Posterior cingulate gyrus (tissue), 11 donors: ENCODE measurements at regions not wholly inside any gene's neighbourhood (a gene's known extent, or its start where the extent isn't known, plus 50 kb on each side); places are given as distances from the start of the nearest gene placed in this dataset.

Experiments
- DNase-seq, 10 donors: peaks; one replicate each; pipeline versions ENCODE4 v3.0.0 to v3.0.0-alpha.2; 2020 to 2021; ENCODE audit warnings: mixed read lengths in 3 of 10
- intact Hi-C: fragments of 100-400 bp; cut with DNase I; formaldehyde crosslinking; loops from one replicate; pipeline ENCODE4 v1.15.1; 2023

DNA sequence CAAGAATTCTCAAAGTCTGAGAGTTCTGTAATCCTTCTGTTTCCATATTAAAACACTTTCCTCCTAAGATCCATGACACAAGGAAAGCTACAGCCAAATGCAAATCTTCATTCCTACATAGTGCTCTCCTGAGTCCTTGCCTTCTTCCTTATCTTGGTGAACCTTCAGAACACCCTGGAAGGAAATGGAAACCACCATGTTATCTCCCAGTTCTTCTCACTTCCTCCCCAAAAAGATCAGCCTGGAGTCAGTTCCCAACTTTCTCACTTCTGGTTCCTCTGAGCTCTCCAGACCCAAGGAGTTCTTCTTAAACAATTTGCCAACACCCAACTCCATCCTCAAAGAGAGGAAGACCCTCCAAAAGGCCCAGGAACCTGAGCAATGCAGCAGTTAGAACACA is 193.3 kb upstream of the CCN2 start:
- DNase-seq, result no peak
- intact Hi-C loops, result no loop called here

DNA sequence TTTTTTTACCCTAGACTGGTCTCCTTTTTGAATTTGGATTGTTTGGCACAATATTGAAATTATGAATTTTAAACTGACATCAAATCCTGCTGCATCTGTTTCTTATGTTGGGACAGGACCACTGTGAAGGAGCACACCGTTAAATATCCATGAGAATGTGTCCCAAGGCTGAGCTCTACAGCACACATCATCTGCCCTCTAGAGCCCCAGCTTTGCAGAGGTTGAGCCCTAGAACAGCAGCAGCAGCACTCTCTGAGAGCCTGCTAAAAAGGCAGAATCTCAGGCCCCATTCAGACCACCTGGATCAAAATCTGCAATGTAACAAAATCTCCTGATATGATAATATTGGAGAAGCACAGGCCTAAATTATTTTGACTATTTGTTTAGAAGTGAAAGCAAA is 192.1 kb upstream of the CCN2 start:
- intact Hi-C loops, result no loop called here

DNA sequence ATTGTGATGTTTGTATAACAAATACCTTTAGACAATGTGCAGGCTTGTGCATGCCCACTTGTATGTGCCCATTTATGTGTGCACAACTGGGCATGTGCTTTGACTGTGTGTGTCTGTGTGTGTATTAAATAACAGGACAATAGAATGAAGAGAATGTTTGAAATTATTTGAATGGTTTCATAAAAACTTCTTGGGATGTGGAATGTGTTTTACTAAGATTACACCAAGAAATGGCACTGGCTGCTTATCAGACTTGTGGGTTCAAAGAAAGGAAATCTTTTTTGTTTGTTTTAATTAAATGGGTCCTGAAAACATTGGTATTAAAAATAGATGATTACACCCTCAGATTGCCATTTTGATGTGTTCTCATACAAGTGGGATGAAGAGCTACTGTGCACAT is 191.6 kb upstream of the CCN2 start:
- intact Hi-C loops, result no loop called here
- DNase-seq, result no peak

More for the DNA sequence above, 192.1 kb upstream of the CCN2 start:
- DNase-seq, result no peak

DNA sequence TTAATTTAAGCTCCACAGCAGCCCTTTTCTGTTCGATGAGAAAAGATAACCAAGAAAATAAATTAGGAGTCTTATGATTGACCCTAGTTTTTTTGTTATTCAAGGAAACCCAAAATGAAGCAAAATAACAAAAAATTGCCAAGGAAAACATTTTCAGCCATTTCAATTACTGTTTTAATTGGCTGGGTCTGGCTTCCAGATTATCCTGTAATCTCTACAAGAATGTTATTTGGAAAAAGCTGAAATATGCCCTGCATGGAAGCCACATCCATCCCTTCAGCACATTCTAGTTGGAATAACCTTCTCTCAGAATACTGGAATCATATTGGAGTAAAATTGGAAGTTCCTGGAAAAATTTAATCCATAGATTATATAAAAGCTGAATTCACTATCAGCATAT is 191.1 kb upstream of the CCN2 start:
- intact Hi-C loops, result no loop called here
- DNase-seq, result no peak

DNA sequence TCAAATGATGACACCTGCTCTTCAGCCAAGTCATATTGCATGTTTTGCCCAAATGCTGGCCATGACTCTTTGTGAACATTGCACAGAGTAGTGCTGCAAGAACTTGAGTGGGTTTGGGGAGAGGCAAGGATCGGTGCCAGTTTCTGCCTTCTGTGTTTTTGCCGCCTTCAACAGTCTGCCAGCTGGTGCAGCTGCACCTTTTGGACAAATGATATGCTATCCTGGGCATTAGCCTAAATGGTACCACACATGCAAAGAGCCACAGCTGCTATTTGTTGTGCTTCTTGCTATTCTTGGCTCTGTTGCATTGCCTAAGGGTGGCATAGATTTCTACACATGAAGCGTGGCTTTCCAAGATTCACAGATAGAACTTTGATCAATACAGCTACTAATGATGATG is 189.0 kb upstream of the CCN2 start:
- DNase-seq, result peak in 4 of 10 donors; percentile 16 to 77 (median 74)
- intact Hi-C loops, result no loop called here

DNA sequence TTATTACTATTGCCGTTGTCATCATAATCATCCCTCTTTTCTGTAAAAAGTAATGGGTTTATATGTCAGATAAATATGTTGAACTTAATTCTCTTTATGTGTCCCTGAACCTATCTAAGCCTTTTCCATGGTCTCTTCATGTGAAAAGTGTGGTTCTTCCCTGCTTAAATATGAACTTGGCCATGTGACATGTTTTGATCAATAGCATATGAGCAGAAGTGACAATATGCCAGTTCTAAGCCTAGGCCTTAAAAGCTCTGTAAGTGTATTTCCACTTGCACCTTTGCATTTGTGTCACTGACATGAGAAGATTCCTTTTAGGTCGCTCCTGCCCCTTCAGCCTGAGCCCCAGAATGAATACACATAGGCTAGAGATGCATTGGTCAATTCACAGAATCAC is 188.4 kb upstream of the CCN2 start:
- DNase-seq, result no peak
- intact Hi-C loops, result no loop called here

DNA sequence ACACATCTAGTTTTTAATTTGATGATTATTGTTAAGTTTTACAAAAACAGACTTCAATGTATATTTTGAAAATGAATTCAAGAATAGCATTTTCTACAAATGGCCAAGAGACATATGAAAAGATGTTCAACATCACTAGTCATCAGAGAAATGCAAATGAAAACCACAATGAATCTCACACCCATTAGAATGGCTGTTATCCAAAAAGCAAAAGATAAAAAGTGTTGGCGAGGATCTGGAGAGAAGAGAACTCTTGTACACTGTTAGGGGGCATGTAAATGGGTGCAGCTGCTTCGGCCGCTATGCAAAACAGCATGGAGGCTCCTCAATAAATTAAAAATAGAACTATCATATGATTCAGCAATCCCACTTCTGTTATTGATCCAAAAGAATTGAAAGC is 185.8 kb upstream of the CCN2 start:
- DNase-seq, result no peak
- intact Hi-C loops, result no loop called here

DNA sequence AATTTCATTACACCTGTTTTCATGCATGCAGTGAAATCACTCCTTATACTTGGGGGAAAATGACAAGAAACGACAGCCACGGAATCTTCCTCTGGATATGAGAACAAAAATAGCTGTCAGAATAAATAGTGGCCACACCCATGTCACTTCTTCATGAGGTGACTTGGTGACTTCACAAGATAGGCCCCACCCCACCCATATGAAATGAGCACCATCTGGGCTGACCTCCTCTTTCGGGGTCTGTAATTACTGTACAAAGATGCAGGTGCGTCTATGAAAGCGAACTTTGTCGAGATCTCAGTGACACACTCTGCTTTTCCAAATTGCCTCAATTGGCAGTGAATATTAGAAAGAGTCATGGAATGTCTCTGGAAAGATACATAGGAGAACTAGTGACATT is 184.2 kb upstream of the CCN2 start:
- intact Hi-C loops, result no loop called here

DNA sequence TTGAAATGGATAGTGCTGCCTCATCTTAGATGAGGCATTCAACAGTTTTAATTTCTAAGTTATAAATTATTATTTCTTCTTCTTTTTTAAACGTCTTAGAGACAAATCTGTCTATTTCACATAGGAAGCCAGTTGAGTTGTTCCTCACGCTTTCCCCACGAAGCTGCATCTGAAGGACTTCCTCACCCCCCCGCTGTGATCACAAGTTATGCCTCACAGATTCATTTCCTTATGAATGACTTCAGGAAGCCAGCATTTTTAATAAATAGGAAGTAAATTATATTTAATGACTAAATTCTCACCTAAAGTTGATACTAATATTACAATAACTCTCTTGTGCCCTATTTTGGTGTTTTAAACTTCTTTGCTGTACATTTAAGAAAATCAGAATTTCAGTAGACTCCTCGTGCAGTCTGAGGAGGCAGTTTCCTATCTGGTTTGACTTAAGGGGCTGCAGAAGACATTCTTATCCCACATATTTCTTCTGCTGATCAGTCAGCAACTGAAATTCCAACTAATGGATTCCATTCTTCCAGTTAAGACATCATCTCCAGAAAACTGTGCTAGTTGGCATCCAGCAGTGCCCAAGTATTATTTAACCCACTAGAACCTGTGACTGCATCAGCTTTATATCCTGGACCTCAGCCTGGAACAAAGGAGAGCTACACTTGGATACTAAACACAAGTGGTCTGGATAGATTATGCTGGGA is 182.7 kb upstream of the CCN2 start:
- intact Hi-C loops, result no loop called here
- DNase-seq, result no peak

More for the DNA sequence above, 184.2 kb upstream of the CCN2 start:
- no peak for DNase-seq

DNA sequence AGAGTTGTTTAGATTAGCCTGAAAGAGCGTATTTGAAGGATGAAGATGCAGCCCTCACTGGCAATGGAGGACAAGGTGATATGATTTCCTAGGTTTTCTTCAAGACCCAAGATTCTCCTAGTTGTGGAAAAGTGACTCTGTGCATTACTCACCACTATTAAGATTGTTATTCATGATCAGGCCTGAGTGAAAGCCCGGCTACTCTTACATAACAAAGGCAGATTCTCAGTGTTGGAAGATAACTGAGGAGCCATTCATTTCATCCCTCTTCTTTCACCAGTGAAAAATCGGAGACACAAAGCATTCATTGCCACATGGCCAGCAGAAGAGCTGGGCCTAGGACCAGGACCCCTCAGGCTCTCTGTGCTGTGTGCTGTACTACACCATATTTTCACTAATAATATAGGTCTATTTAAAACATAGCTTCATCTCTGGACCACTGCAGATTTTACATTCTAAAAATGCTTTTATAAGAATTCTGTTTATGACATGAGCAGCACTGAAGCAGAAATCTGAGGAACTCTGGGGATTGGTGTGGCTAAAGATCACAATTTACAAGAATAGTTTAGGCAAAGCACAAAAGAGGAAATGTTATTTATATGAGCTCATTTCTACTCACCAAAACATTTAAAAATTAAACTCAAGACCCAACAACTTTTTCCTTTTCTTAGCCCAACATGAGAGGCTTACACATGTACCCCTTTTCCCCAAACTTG is 181.9 kb upstream of the CCN2 start:
- intact Hi-C loops, result no loop called here
- peak in 2 of 10 donors; percentile 44 to 70 for DNase-seq

DNA sequence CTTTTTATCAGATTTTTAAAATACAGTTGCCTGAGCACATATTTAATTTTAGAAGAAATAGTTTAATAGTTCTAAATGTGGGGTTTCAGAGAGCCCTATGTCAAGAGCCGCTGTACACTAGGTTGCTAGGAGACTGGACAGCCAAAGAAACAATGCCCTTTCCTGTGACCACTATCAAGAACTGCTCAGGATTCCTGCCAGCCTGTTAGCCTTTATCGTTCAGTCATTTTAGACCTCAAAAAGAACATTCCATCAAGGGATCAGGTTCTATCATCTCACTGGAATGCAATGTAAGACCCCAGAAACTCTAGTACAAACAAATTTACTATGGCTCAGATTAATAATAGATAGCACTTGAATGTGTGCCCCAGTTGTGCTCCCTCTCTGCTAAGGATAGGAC is 181.2 kb upstream of the CCN2 start:
- intact Hi-C loops, result no loop called here
- no peak for DNase-seq

DNA sequence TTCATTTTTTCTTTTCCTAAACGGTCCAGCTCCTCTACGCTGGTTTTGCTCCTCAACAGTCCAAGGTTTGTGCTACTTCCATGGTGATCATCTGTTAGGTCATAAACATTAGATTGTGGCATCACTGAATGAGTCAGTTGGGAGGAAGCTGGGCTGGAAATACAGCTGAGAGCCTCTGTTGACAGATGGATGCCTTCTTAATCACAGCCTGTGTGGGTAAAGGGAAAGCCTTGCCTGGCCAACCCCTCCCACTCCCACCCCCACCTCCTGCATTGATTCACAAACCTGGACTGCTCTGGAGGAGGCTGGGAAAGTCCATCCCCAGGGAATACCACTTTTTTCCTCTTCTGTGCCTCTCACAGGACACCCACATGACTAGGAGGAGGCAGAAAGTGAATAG is 180.6 kb upstream of the CCN2 start:
- intact Hi-C loops, result no loop called here
- no peak for DNase-seq

DNA sequence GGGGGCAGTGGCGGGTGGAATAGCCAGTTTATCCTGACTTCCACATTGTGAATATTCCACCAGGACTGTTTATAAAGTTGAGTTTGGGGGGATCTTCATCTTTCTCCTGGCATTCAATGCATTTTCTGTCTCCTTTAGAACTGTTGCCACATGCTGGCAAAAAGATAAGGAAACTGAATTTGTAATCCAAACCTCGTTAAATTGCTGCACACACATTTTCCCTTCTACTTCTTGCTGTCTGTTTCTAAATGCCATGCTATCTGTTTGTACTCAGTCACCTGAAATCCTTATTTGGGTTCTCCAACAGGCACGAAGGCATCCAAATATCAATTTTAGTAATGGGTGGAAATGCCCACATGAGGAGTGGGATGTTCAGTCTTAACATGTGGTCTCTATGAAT is 180.2 kb upstream of the CCN2 start:
- DNase-seq, result no peak
- intact Hi-C loops, result no loop called here

DNA sequence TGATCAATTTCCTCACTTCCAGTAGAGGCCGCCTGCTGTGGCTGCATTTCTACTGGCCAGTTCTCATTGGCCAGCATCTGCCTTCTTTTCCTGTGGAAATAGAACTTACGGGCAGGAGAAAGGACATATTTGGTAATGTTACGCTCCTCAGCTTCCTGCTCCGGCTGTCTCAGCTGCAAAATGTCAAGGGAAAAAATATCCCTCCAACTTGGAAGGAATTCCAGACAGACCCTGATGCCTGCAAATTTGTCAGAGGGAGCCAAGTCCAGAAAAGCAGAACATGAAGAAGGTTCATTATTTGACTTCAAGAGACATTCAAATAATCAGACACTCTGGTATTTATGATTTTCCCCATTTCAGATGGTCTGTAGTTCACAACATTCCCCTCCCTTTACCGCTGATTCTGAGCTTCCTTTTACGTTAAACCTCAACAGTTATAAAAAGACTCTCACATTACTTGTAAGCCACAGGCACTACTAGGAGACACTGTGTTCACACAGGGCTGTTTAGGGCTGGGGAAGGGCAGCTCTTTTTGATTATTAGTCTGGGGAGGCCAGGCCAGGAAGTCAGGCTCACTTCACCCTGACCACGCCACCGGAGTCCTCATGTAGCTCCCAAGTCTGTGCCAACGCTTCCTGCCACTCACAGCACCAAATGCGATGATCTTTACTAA is 179.6 kb upstream of the CCN2 start:
- peak in 3 of 10 donors; percentile 62 to 77 (median 69) for DNase-seq
- intact Hi-C loops, result no loop called here

DNA sequence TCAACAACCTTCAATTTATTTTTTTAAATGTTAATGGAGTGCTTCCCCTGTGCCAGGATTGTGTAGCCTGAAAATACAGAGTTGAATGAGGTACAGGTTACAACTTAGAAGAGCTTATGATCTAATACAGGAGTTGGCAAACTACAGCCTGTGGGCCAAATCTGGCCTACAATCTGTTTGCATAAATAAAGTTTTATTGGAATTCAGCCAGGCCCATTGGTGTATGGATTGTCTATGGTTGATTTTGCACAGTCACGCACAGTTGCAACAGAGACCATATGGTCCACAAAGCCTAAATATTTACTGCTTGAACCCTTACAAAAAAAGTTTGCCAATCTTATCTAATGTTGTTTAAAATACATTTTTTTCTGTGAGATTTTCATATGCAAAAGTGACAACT is 177.3 kb upstream of the CCN2 start:
- no peak for DNase-seq
- intact Hi-C loops, result no loop called here

DNA sequence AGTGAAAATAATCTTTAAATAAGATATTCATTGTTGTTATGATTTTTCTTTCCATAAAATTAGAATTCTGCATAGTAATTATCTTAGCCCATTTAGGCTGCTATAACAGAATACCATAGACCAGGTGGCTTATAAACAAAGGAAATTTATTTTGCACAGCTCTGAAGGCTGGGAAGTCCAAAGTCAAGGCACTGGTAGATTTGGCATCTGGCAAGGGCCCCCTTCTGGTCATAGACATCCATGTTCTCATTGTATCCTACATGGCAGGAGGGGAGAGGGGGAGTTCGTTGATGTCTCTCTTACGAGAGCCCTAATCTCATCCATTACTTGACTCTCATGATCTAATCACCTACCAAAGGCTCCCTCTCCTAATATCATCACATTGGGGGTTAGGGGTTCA is 175.0 kb upstream of the CCN2 start:
- no peak for DNase-seq
- intact Hi-C loops, result no loop called here

DNA sequence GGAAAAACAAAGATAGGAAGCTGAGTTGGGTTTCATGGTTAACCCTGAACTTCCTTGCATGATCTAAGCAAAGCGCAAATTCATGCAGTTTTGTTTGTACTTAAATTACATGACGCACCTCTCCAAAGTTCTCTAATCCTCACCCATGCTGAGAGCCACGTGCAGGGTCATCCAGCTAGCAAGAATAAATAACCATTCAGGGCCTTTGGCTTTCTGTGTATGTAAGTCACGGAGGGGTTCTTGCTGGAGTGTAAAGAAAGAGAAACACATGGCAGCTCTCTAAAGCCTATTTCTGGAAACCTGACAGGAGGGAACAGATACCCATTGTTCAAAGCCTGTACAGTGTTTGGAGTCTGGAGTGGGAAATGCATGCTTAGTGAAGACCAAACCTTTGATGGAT is 171.7 kb upstream of the CCN2 start:
- intact Hi-C loops, result no loop called here
- DNase-seq, result peak in 1 of 10 donors; percentile 14

DNA sequence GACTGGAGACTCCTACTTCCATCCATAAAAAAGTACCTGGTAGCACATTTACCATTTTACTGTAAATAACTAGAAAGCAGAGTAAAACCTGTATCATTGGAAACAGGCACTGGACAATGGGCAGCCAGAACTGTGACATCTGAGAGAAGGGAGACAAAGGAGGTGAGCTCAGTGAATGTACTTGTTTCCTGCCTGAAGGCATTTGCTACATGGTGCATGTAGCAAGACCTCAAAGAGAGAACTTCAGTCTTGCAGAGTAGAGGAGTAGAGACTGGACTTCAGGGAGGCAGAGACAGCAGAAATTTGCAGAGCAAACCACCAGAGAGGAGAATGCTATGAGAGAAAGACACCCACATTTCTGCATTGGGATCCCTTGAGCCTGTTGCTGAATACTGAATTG is 171.0 kb upstream of the CCN2 start:
- DNase-seq, result no peak
- intact Hi-C loops, result no loop called here

DNA sequence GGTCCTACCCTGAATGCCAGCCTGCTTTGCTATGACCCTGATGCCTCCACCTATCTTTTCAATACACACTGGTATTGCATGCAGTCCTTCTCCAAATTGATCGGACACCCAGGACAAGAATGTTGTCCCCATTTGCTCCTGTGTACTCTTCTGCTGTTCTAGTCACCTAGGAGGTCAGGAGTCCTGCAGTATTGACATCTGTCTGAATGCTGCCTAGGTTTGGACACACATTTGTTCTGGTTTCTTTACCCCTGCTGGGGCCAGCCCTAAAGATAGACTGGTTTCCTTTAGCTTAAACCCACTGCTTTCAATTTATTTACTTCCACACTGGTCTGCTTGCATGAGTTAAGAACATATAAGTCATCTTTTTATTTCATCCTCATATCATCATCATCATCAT is 167.0 kb upstream of the CCN2 start:
- no peak for DNase-seq
- intact Hi-C loops, result no loop called here

DNA sequence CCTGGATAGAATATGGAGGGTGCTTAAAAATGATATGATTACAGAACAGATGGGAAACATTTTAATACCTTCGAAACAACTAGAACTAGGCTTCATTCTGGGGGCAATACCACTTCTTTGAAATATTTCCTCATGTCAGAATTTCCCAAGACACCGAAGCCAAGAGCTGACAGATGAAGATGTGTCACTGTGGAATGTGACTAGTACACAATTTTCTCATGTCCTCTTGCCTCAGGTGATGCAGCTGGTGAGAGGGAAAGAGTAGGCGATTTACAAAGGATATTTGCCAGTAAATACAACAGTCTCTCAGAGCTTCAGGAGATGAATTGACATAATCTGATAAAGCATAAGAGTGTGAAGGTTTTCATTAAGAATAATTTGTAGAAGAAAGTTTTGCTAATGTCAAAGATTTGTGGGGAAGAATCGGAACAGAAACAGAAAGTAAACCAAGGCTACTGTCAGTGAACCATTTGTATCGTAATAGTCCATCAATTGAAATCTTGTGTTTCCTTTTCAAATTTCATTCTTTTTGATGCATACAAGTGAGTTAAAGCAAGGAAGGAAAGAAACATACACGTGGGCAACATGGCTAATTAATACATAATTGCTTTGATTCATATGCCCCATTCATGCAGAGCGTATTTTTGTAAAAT is 164.7 kb upstream of the CCN2 start:
- no peak for DNase-seq
- intact Hi-C loops, result no loop called here

DNA sequence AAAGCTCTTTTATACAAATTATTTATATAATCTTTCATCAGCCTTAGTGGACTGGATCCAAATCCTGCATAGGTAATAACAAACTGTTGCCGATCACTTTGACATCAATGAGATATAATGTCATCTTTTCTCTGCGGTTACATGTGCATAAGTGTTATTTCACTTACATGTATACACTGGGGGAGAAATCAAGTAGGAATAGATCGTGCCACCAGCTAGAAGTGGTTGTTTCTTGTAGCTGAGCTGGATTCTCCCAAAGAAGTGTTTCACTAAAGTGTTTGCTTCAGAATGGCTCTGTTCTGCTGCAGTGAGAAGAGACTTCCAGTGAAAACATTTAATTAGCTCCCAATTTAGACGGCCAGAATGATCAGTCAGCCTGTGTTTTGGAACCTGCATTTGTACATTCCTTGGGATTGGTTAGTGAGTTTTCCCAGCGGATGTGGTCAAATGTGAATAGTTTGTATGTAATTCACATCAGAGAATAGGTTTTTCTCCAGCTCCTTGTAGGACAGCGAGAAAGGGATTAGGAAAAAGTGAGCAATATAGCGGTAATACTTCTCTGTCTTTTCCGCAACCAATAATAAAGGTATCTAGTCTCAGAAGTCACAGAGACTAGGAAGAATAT is 163.1 kb upstream of the CCN2 start:
- intact Hi-C loops, result no loop called here
- no peak for DNase-seq
